Stimulated activated CD4-positive, alpha-beta T cell treated with anti-CD3 and anti-CD28 coated beads, Interleukin-15, amount 100 ng/mL, for 1 hour (primary cell): ENCODE measurements at regions not wholly inside any gene's neighbourhood (a gene's known extent, or its start where the extent isn't known, plus 50 kb on each side); places are given as distances from the start of the nearest gene placed in this dataset.
"Not testable (repeated sequence)": the region's sequence is repeated elsewhere in the genome, so short reads cannot be mapped to it uniquely, and the experiment has no call there.

Experiments
- DNase-seq, 2 donors: peaks; one replicate each; pipeline ENCODE4 v3.0.0-alpha.2; 2020; ENCODE audit warnings: low read depth in 1 of 2, low spot score in 1 of 2

DNA sequence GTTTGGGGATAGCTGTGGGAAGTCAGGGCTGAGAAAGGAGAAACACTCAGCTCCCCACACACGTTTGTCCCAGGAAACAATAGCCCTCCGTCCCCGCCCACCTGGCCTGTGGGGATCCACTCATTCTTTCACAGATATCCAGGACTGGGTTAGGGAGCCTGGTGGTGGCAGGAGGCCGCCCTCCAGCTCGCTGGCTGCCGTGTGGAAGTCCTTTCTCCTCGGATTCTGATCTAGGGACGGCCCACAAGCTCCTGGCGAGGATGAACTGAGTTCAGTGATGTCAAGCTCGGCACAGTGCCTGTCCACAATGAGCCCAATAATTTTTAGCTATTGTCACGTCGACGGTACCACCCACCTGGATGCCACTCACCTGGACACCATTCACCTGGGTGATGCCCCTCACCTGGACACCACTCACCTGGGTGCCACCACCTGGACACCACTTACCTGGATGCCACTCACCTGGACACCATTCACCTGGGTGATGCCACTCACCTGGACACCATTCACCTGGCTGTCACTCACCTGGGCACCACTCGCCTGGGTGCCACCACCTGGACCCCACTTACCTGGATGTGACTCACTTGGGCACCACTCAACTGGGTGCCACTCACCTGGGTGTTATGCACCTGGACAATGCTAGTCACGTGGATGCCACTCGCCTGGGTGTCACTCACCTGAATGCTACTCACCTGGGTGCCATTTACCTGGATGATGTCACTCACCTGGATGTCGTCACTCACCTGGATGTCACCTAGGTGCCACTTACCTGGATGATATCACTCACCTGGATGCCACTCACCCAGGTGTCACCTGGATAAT is 172.5 kb upstream of the FOXF1 start:
- no peak for DNase-seq

DNA sequence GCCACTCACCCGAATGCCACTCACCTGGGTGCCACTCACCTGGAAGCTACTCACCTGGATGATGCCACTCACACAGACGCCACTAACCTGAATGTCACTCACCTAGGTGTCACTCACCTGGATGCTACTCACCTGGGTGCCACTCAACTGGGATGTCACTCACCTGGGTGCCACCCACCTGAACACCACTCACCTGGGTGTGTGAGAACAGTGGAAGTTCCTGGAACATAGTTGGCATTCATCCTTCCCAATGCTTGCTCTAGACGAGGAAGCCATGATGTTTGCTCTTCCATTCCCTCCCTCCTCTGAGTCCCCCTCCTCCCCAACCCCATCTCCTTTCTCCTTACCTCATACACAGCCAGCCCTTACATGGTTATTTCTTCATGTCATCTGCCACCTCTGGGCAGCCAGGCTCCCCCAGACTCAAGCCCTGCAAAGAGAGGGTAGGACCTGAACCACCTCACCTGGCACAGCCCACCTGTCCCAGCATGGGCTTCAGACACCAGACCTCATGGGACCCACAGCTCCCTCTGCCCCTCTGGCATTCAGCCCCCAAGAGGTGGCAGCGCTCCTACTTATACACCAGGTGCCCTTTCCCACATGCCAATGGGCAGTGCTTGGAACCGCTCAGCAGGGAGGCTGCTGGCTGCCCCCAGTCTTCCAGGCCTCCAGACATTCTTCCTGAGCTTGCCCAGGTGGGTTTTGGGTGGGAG is 171.8 kb upstream of the FOXF1 start:
- no peak for DNase-seq

DNA sequence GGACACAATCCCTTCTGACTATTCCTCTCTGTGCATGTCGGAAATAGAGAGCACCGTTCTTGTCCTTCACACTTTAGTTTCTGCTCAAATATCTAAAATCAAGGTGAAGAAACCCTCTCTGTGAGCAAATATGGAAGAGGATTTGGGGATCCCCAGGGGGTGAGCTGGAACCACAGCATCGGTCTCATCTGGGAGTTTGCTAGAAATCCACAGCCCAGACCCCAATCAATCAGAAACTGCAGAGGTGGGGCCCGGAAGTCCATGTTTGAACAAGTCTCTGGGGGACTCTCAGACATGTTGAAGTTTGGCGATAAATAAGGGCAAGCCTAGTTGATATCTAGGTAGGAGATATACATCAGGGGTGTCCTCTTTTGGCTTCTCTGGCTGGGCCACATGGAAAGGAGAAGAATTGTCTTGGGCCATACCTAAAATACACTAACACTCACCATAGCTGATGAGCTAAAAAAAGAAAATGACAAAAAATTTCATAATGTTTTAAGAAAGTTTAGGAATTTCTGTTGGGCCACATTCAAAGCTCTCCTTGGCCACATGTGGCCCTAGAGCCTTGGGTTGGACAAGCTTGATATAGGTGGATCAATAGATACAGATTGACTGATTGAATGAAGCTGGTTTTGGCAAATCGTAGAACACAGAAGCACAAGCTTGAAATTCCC is 168.0 kb upstream of the FOXF1 start:
- no peak for DNase-seq

DNA sequence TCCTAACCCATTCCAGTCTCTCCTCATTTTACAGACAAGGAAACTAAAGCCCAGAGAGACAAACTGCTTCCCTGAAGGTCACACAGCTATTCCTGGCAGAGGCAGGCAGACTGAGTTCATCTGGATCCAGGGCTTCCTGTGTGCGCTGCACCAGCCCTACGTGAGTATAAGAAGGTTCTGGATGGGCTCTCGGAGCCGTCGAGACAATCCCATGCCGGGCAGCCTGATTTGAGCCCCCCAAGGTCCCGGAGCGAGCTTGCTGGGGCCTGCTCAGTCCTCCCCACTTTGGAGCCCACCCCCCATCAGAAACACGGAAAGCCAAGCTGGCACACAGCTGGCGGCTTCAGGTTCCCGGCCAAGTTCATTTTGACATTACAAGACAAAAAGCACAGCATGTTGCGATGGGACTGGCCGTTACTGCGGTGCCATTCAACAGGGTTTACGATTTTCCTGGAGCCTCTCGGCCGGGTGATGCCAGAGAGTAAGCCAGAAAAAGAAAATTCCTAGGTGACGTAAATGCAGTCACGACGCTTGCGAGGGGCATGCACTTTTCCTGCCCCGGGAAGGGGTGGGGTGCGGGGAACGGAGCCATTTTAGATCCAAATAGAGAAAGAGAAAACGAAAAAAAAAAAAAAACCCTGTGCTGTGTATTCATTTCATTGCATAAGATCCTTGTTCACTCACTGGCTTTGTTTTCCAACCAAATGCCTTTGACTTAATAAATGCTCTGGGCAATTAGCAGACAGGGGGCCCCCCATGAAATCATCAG is 167.1 kb upstream of the FOXF1 start:
- DNase-seq = no peak

DNA sequence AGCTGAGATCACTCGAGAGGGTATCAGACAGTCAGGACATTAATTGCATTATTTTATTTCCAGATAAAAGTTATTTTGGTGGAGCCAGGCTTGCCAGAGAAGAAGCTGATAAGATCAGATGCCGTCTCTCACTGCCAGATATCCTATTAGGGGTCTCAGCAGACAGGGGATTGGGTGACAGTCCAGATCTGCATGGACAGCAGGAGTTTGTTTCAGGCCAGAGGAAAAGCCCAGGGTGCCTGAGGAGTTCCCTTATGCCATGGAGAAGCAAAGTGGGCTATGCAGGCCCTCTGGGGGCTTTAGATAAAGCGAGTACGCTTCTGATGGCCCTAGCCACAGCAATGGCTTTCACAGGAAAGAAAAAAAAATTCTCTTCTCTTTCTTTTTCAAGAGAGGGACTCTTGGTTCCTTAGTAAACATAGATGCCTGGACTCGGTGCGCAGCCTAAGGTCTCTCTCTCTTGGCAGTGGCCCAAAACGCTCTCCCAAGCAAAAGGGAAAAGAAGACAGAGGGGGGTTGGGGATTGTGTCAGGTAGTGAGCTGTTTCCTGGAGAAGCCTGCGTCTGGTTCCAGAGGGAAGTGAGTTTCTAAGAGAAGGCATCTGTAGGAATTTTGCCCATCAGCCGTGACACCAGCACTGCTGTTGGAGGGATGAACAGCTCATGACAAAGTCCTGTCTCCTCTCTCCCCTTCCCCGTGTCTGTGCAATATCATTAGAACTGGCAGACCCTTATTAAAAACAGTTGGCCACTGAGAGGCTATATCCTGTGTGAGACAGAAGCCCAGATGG is 166.3 kb upstream of the FOXF1 start:
- no peak for DNase-seq

DNA sequence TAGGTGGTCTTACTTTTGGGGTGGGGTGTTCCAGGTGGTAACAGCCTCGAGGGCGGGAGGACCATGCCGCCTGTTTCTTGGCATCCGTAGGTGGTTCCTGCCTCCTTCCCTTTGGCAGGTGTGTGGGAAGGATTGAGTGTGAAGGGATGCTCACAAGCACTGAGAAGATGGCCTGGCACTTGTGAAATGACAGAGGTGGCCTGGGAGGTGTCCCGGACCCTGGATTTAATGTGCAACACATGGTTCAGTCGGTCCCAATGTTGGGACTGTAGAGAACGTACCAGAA is 165.8 kb upstream of the FOXF1 start:
- no peak for DNase-seq

DNA sequence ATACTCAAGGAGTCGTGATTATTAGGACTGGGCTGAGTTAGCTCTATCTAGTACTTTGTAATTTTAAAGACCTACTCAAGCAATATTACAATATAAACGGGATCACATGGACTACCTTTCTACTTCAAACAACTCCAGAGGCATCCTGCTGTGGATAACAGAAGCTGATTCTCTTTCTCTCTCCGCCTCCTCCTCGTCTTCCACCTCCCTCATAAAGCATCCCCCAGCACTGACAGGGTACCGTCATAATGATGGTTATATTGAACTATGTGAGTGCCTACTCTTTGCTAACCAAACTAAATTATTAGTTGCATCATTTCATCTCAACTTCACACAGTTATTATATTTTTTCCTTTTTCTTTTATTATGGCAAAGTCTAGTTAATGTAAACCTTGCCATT is 165.4 kb upstream of the FOXF1 start:
- DNase-seq = no peak

DNA sequence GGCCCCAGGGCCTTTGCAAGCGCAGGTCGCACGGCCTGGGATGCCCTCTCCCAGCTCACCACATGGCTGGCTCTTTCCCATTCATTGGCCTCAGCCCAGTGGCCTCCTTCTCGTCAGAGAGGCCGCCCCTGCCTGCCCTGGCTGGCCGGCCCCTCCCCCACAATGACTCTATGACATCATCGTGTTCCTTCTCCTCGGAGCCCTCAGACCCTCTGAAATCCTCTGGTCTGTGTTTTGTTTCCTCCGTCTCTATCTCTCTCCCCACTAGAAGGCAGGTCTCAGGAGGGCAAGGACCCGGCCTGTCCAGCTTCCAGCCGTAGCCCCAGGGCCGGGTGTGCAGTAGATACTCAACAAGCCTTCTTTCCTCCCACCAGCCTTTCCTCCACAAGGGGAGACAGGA is 164.8 kb upstream of the FOXF1 start:
- DNase-seq = no peak

DNA sequence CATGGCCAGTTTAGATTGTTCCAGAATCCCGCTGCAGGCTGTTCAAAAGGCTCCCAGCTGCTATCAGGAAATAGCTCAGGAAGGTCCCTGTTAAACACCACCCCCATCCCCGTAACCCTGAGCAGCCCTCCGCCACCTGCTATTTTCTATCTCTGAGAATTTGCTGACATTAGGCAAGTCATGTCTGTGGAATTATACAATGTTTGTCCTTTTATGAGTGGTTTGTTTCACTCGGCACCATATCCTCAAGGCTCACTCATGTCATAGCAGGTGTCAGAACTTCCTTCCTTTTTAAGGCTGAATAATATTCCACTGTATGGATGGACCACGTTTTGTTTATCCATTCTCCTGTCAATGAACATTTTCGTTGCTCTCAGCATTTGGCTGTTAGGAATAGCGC is 164.3 kb upstream of the FOXF1 start:
- DNase-seq = no peak

DNA sequence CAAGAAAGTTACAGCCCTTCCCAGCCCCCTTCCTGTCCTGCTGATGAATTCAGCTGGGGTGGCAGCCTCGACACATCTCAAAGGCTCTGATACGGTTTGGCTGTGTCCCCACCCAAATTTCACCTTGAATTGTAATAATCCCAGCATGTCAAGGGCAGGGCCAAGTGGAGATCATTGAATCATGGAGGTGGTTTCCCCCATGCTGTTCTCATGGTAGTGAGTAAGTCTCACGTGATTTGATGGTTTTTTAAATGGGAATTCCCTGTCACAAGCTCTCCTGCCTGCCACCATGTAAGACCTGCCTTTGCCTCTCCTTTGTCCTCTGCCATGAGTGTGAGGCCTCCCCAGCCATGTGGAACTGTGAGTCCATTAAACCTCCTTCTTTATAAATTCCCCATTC is 163.2 kb upstream of the FOXF1 start:
- DNase-seq = no peak

DNA sequence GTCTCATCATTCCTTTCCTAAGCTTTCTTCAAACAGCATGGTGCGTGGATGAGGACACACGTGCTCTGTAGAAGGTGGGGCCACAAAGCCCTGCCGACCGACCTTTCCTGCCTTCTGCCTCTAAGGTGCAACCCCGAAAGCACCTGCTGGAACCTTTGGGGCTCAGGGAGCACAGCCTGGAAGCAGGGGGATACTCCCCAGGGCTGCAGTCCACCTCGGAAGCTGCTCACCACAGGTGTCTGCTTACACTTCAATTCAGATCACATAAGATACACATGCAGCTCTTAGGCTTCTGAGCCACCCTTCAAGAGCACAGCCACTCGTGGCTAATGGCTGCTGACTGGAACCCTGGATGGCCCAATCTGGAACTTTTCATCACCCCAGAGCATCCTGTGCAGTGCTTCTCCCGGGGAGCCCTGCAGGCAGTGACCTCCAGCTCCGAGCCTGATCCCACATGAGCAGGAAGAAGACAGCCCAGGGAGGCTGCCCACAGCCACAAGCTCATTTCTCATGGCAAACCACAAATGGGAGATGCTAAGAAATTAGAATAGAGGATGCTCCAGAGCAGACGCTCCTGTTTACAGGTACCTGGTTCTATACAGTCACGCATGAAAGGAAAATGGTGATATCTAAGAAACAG is 162.3 kb upstream of the FOXF1 start:
- DNase-seq = no peak

DNA sequence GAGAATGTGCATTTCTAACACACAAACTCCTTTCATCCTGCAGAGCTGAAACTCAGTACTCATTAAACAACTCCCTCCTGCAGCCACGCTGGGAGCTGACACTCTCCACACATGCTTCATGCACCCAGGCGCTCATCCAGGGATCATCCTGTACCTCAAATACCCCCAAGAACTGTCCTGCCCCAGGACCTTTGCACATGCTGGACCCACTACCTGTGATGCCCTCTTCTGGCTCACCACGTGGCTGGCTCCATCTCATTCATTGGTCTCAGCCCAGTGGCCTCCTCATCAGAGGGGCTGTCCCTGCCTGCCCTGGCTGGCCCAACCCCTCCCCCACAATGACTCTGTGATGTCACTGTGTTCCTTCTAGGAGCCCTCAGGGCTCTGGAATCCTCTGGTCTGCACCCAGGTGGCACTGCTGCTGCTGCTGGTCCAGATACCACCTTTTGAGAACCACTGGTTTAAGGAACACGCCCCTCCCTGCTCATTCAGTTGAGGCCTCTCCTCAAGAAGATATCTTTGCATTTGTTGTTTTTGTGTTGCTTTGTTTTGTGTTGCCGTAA is 160.9 kb upstream of the FOXF1 start:
- DNase-seq = no peak

DNA sequence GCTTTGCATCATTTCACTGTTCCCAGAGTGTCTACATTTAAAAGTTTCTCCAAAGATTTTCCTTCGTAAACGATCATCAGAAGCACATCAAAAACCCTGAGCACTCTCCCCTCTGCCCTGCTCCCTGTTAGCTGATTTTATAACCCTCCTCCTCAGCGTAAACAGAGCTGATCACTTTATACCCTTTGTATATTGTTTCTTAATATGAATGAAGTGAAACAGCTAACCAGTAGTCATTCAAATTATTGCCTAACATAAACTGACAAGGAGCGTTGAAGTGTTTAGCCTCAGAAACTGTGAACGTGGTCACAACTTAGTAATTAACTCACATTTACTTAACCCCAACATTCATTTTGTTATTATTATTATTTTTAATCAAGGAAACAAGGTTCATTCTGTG is 160.0 kb upstream of the FOXF1 start:
- DNase-seq = no peak

DNA sequence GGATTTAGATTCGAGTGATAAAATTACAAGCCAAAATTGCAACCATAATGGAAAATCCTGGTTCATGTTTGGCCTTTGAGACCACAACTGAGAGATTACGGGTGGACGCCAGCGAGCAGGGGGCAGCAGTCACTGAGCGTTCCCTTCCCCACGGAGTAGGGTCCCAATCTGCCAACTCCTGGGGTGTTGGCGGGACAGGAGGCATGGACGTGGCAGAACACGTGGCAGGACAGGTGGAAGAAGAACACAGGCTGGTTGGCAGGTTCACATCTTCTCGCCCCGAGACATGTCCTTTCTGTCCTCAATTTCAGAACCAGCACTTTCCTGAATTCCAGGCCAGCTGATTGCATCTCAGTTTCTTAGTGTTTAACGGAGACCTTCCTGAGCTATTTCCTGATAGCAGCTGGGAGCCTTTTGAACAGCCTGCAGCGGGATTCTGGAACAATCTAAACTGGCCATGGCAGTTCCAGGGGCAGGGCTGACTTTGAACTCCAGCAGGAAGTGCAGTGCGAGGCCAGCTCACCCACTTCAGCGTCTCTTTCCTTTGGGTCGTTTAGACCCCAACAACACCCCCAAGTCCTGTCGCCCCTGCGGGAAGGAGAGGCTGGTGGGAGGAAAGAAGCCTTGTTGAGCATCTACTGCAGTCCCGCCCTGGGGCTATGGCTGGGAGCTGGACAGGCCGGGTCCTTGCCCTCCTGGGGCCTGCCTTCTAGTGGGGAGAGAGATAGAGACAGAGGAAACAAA is 159.1 kb upstream of the FOXF1 start:
- DNase-seq = no peak

DNA sequence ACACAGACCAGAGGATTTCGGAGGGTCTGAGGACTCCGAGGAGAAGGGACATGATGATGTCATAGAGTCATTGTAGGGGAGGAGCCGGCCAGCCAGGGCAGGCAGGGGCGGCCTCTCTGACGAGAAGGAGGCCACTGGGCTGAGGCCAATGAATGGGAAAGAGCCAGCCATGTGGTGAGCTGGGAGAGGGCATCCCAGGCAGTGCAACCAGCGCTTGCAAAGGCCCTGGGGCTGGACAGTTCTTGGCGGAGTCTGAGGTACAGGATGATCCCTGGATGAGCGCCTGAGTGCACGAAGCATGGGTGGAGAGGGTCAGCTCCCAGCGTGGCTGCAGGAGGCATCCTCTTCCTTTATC is 158.6 kb upstream of the FOXF1 start:
- not testable (repeated sequence) for DNase-seq

DNA sequence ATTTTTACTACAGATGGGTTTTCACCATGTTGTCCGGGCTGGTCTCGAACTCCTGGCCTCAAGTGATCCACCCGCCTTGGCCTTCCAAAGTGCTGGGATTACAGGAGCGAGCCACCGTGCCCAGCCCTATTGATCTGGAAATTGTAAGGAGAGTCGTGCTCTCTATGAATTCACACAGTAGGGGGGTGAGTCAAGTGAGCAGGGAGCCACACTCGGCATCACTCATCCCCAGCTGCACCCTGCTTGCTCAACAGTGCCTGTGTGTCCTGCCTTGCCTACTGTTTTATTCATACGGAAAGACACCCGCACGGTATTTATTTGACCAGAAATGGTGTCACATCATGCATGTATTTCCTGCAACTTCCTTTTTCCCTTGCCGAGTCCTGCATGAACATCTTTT is 157.2 kb upstream of the FOXF1 start:
- no peak for DNase-seq

DNA sequence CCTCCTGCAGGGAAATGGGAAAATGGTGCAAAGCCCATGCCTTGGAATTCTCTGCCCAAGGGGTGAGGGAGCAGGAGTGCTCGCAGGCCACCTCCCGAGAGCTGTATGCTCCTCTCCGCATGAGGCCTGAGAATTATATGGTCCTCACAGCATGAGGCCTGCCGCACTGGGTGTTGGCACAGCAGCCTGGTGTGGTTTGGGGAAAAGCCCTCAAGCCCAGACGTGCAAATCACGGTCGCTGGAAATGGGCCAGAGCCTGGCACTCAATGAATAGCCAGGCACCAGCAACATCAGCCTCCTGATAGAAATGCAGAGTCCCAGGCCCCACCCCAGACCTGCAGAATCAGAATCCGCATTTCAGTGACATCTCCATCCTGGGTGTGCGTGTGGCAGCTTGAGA is 156.4 kb upstream of the FOXF1 start:
- DNase-seq = no peak

DNA sequence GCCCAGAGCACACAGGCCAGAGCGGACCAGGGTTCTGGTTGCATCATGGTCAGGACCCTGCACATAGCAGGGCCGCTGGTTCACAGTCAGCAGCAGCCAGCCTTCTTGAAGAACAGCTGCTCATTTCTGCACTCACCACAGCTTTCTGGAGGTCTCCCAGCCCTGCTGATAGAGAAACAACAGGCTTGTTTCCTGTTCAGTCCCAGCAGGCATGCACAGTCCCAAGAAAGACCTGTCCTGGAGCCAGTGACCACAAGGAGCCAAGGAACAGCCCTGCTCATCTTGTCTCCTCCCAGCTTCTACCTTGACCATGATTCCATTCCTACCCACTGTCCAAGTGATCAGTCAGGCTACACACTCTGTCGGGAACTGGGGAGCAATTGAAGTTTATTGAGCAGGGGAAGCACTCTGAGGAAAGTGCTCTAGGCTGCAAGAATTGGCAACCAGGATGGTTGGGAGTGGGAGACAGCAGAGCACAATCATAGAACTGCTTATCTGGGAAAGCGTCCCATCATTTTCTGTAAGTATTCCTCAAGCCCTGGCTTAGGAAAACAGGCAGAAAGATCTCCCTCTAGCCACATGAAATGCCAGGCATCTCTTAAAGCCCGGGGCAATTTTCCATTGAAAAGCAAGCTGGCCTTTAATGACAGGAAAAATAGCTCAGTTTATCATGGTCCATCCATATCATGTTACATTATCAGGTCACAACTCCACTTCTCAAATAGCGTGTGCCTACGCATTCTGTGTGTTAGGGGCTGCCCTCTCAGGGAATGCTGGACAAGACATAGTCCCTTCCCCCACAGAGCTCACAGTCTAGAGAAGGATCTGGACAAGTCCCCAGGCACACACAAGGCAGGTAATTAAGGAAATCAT is 155.4 kb upstream of the FOXF1 start:
- no peak for DNase-seq

DNA sequence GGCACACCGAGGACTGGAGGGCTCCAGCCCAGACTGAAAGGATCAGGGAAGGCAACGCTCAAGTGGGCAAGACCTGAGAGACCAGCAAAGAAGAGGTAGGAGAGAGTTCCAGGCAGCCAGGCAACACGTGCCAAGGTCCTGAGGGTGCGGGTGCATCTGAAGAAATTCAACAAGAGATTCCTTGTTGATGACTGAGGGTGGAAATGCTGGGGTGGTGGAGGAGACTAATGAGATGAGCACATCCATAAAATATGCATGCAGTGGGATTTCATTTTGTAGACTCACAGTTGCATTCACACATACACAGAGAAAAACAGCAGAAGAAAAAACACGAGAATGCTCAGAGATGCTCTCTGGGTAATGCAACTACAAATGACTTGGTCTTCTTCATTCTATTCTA is 154.8 kb upstream of the FOXF1 start:
- no peak for DNase-seq
